MM.1S (cell line): ENCODE measurements at regions not wholly inside any gene's neighbourhood (a gene's known extent, or its start where the extent isn't known, plus 50 kb on each side); places are given as distances from the start of the nearest gene placed in this dataset.

ENCODE experiments used
- DNase-seq: peaks from one replicate; pipeline ENCODE4 v3.0.0-alpha.2; 2015
- H2AFZ ChIP-seq: fragments of 300-600 bp; sonication (generic); 2 replicates; pipeline ENCODE4 v1.6.0; 2016; ENCODE audit warnings: antibody characterized with exemption, low read length
- H3F3A ChIP-seq: fragments of 300-600 bp; sonication (generic); 2 replicates; pipeline ENCODE4 v1.6.1; 2016; ENCODE audit warnings: mild to moderate bottlenecking, antibody characterized with exemption, low read length, moderate library complexity, mixed read lengths; ENCODE audit not compliant: insufficient read depth
- H3K27ac ChIP-seq: fragments of 300-600 bp; sonication (generic); 2 replicates; pipeline ENCODE4 v1.5.1; 2016; ENCODE audit warnings: mild to moderate bottlenecking, low read length
- H3K27me3 ChIP-seq: fragments of 300-600 bp; sonication (generic); replicated peaks from 2 replicates; pipeline ENCODE4 v1.6.0; 2016; ENCODE audit warnings: low read length; ENCODE audit not compliant: insufficient read depth
- H3K36me3 ChIP-seq: fragments of 300-600 bp; sonication (generic); replicated peaks from 2 replicates; pipeline ENCODE4 v1.6.1; 2016; ENCODE audit warnings: mild to moderate bottlenecking, low read length, mixed read lengths; ENCODE audit not compliant: insufficient read depth
- H3K4me1 ChIP-seq: fragments of 300-600 bp; sonication (generic); 2 replicates; pipeline ENCODE4 v1.6.1; 2016; ENCODE audit warnings: low read length, mixed read lengths
- H3K4me2 ChIP-seq: fragments of 300-600 bp; sonication (generic); 2 replicates; pipeline ENCODE4 v1.6.0; 2016; ENCODE audit warnings: low read depth, low read length
- H3K4me3 ChIP-seq: fragments of 300-600 bp; sonication (generic); 2 replicates; pipeline ENCODE4 v1.5.1; 2016; ENCODE audit warnings: low read length, mixed read lengths
- H3K79me2 ChIP-seq: fragments of 300-600 bp; sonication (generic); 2 replicates; pipeline ENCODE4 v1.6.1; 2016; ENCODE audit warnings: mixed run types, low read length, mixed read lengths
- H3K9ac ChIP-seq: fragments of 300-600 bp; sonication (generic); 2 replicates; pipeline ENCODE4 v1.6.1; 2016; ENCODE audit warnings: low read length, mixed read lengths
- H3K9me2 ChIP-seq: fragments of 300-600 bp; sonication (generic); replicated peaks from 2 replicates; pipeline ENCODE4 v1.6.1; 2016; ENCODE audit warnings: mild to moderate bottlenecking, low read length, mixed read lengths; ENCODE audit not compliant: insufficient read depth
- H3K9me3 ChIP-seq: fragments of 300-600 bp; sonication (generic); replicated peaks from 2 replicates; pipeline ENCODE4 v1.6.1; 2016; ENCODE audit warnings: mild to moderate bottlenecking, low read length, mixed read lengths; ENCODE audit not compliant: insufficient read depth
- H4K20me1 ChIP-seq: fragments of 300-600 bp; sonication (generic); 2 replicates; pipeline ENCODE4 v1.6.1; 2016; ENCODE audit warnings: mild to moderate bottlenecking, low read length, moderate library complexity, mixed read lengths; ENCODE audit not compliant: insufficient read depth
- CTCF ChIP-seq: fragments of 300-600 bp; sonication (generic); IDR thresholded peaks from 2 replicates; pipeline ENCODE4 v1.5.1; 2016; ENCODE audit warnings: antibody characterized with exemption, low read length, mixed read lengths
- EZH2 ChIP-seq: fragments of 300-600 bp; sonication (generic); optimal IDR thresholded peaks from 2 replicates; pipeline ENCODE3; 2017; ENCODE audit warnings: low read depth, mild to moderate bottlenecking, antibody characterized with exemption, low read length, mixed read lengths
- EZH2phosphoT487 ChIP-seq: fragments of 300-600 bp; sonication (generic); IDR thresholded peaks from 2 replicates; pipeline ENCODE4 v1.6.1; 2018; ENCODE audit warnings: antibody characterized with exemption, low read length

- DNase-seq = no peak
- Histone ChIP-seq H3K79me2 (no peaks in the 10 kb centered on the region), H3K9ac (no peak overlapping the region), H3K27ac (no peak overlapping the region), H4K20me1 (no peaks in the 10 kb centered on the region), H3K4me2 (no peak overlapping the region), H2AFZ (no peak overlapping the region), H3K4me3 (no peak overlapping the region), H3K9me3 (no peaks in the 10 kb centered on the region), H3F3A (no peaks in the 10 kb centered on the region), H3K36me3 (no peaks in the 10 kb centered on the region), H3K9me2 (no peaks in the 10 kb centered on the region), H3K27me3 (no peaks in the 10 kb centered on the region), H3K4me1 (no peaks in the 10 kb centered on the region)
- TF ChIP-seq CTCF (no peak), EZH2phosphoT487 (no peak), EZH2 (no peak)
Measured at GRCh38 chr7:94082126-94082525, 78.0 kb upstream of the BET1 start.

- H3K27me3 ChIP-seq = no peaks in the 10 kb centered on the region
- peak overlapping the region; percentile 17; the same call in 1 of the 2 replicates for H2AFZ ChIP-seq
- H3K4me1 ChIP-seq = no peaks in the 10 kb centered on the region
- H3K9me2 ChIP-seq = no peaks in the 10 kb centered on the region
- peak overlapping the region; percentile 50 for H3K4me2 ChIP-seq
- no peaks in the 10 kb centered on the region for H3K79me2 ChIP-seq
- peak; percentile 87 for TF ChIP-seq CTCF
- TF ChIP-seq EZH2phosphoT487 = no peak
- TF ChIP-seq EZH2 = no peak
- no peaks in the 10 kb centered on the region for H3F3A ChIP-seq
- DNase-seq = peak; percentile 83
- no peaks in the 10 kb centered on the region for H3K9me3 ChIP-seq
- H3K27ac ChIP-seq = no peak overlapping the region
- no peak overlapping the region for H3K9ac ChIP-seq
- H3K4me3 ChIP-seq = peak overlapping the region; percentile 29
- H4K20me1 ChIP-seq = no peaks in the 10 kb centered on the region
- no peaks in the 10 kb centered on the region for H3K36me3 ChIP-seq
Measured at GRCh38 chr7:94087664-94088352, 83.7 kb upstream of the BET1 start.

GRCh38 chr7:94088560-94088959 lies 84.4 kb upstream of the BET1 start:
- Histone ChIP-seq H3K36me3 (no peaks in the 10 kb centered on the region), H3F3A (no peaks in the 10 kb centered on the region), H3K27me3 (no peaks in the 10 kb centered on the region), H3K4me3 (no peak overlapping the region), H3K4me1 (no peaks in the 10 kb centered on the region), H3K9me2 (no peaks in the 10 kb centered on the region), H3K9me3 (no peaks in the 10 kb centered on the region), H2AFZ (no peak overlapping the region), H3K27ac (no peak overlapping the region), H4K20me1 (no peaks in the 10 kb centered on the region), H3K4me2 (no peak overlapping the region), H3K9ac (no peak overlapping the region), H3K79me2 (no peaks in the 10 kb centered on the region)
- DNase-seq = no peak
- TF ChIP-seq EZH2phosphoT487 = no peak
- no peak for TF ChIP-seq CTCF
- TF ChIP-seq EZH2 = no peak
